ENCODE measurements at regions not wholly inside any gene's neighbourhood (a gene's known extent, or its start where the extent isn't known, plus 50 kb on each side); places are given as distances from the start of the nearest gene placed in this dataset.
"Not testable (repeated sequence)": the region's sequence is repeated elsewhere in the genome, so short reads cannot be mapped to it uniquely, and the experiment has no call there.

DNA sequence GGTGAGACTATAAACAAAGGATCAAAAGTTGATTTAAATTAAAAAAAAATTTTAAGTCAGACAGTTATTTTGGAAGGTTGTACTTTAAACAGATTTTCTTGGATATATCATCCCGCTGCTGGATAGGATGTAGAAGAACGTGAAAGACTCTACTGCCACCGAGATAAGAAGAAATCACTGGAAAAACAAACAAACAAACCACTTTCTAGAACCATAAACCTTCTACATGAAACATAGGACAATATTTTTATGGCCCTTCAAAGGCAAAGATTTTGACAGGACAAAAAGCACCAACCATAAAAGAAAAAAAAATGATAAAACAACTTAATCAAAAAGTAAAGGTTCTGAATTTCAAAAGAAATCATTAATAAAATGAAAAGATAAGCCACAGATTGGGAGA, 268.2 kb upstream of the DAAM1 start:
- H3K4me2 ChIP-seq (ENCODE audit: control insufficient read depth, extremely low read depth, insufficient read depth, low read depth, low read length): no peak overlapping the region
- no peaks in the 10 kb centered on the region for H3K27me3 ChIP-seq (ENCODE audit: control insufficient read depth, extremely low read depth, insufficient read depth, low read length)
- H3K9ac ChIP-seq (ENCODE audit: control insufficient read depth, extremely low read depth, insufficient read depth, low read length): no peak overlapping the region
- H3K27ac ChIP-seq (ENCODE audit: control insufficient read depth, insufficient read depth, low read length): no peak overlapping the region
- no peaks in the 10 kb centered on the region for H4K20me1 ChIP-seq (ENCODE audit: control insufficient read depth, extremely low read depth, insufficient read depth, low read length)
- peaks cover 11% of the 10 kb centered on the region for H3K4me1 ChIP-seq (ENCODE audit: control insufficient read depth, extremely low read depth, insufficient read depth, low read length)
- TF ChIP-seq, protein P1, sequence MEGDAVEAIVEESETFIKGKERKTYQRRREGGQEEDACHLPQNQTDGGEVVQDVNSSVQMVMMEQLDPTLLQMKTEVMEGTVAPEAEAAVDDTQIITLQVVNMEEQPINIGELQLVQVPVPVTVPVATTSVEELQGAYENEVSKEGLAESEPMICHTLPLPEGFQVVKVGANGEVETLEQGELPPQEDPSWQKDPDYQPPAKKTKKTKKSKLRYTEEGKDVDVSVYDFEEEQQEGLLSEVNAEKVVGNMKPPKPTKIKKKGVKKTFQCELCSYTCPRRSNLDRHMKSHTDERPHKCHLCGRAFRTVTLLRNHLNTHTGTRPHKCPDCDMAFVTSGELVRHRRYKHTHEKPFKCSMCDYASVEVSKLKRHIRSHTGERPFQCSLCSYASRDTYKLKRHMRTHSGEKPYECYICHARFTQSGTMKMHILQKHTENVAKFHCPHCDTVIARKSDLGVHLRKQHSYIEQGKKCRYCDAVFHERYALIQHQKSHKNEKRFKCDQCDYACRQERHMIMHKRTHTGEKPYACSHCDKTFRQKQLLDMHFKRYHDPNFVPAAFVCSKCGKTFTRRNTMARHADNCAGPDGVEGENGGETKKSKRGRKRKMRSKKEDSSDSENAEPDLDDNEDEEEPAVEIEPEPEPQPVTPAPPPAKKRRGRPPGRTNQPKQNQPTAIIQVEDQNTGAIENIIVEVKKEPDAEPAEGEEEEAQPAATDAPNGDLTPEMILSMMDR (optimal IDR thresholded peaks at IDR 0.05 in 1 of 3, IDR thresholded peaks at IDR 0.05 in 1 of 3, conservative IDR thresholded peaks at IDR 0.05 in 1 of 3; ENCODE audit: extremely low read depth in 1 of 3, insufficient read depth in 2 of 3, low read length in 3 of 3): no peak
- no peak for TF ChIP-seq EZH2 (IDR thresholded peaks at IDR 0.05; ENCODE audit: low read length)
- no peaks in the 10 kb centered on the region for H3K36me3 ChIP-seq (ENCODE audit: control insufficient read depth in 2 of 2, extremely low read depth in 1 of 2, insufficient read depth in 2 of 2, low read length in 2 of 2)
- no peak overlapping the region for H3K4me3 ChIP-seq (ENCODE audit: control insufficient read depth in 2 of 3, extremely low read depth in 1 of 3, insufficient read depth in 2 of 3, low read depth in 1 of 3, low read length in 3 of 3)
- no peaks in the 10 kb centered on the region for H3K9me3 ChIP-seq (ENCODE audit: control insufficient read depth, low read depth, low read length)
- no peaks in the 10 kb centered on the region for H3K9me1 ChIP-seq (ENCODE audit: control insufficient read depth, extremely low read depth, insufficient read depth, low read length)
- FAIRE-seq: no peak
- DNase-seq (ENCODE audit: low read depth, low spot score): no peak
- H3K79me2 ChIP-seq (ENCODE audit: control insufficient read depth, insufficient read depth, low read length): no peaks in the 10 kb centered on the region
- H2AFZ ChIP-seq (ENCODE audit: control insufficient read depth, low read length): no peak overlapping the region
- dilution Hi-C loops (cut with MboI; ENCODE audit: extremely low pct_ligation_motif_present, low sequenced_read_pairs): no loop called here

DNA sequence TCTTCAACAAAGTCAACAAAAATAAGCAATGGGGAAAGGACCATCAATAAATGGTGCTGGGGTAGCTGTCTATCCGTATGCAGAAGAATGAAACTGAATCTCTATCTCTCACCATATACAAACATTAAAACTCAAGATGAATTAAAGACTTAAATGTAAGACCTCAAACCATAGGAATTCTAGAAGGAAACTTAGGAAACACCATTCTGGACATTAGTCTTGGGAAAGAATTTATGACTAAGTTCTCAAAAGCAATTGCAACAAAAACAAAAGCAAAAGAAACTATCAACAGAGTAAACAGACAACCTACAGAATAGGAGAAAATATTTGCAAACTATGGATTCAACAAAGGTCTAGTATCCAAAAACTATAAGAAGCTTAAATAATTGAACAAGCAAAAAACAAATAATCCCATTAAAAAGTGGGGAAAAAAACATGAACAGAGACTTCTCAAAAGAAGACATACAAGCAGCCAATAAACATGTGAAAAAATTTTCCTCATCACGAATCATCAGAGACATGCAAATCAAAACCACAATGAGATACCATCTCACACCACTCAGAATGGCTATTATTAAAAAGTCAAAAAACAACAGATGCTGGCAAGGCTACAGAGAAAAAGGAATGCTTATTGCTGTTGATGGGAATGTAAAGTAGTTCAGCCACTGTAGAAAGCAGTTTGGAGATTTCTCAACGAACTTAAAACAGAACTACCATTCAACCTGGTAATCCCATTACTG, 266.1 kb upstream of the DAAM1 start:
- H3K27me3 ChIP-seq (ENCODE audit: control insufficient read depth, extremely low read depth, insufficient read depth, low read length); FAIRE-seq; H2AFZ ChIP-seq (ENCODE audit: control insufficient read depth, low read length); H3K4me3 ChIP-seq (ENCODE audit: control insufficient read depth in 2 of 3, extremely low read depth in 1 of 3, insufficient read depth in 2 of 3, low read depth in 1 of 3, low read length in 3 of 3); H3K9ac ChIP-seq (ENCODE audit: control insufficient read depth, extremely low read depth, insufficient read depth, low read length); DNase-seq (ENCODE audit: low read depth, low spot score); H3K9me1 ChIP-seq (ENCODE audit: control insufficient read depth, extremely low read depth, insufficient read depth, low read length); H3K4me2 ChIP-seq (ENCODE audit: control insufficient read depth, extremely low read depth, insufficient read depth, low read depth, low read length); dilution Hi-C loops (cut with MboI; ENCODE audit: extremely low pct_ligation_motif_present, low sequenced_read_pairs); H3K27ac ChIP-seq (ENCODE audit: control insufficient read depth, insufficient read depth, low read length); H3K79me2 ChIP-seq (ENCODE audit: control insufficient read depth, insufficient read depth, low read length); H4K20me1 ChIP-seq (ENCODE audit: control insufficient read depth, extremely low read depth, insufficient read depth, low read length); H3K36me3 ChIP-seq (ENCODE audit: control insufficient read depth in 2 of 2, extremely low read depth in 1 of 2, insufficient read depth in 2 of 2, low read length in 2 of 2); H3K9me3 ChIP-seq (ENCODE audit: control insufficient read depth, low read depth, low read length): not testable (repeated sequence)
- peaks cover 11% of the 10 kb centered on the region for H3K4me1 ChIP-seq (ENCODE audit: control insufficient read depth, extremely low read depth, insufficient read depth, low read length)

Measured in keratinocyte (primary cell).